HG02852 (cell line): ENCODE measurements at regions not wholly inside any gene's neighbourhood (a gene's known extent, or its start where the extent isn't known, plus 50 kb on each side); places are given as distances from the start of the nearest gene placed in this dataset.
"Not testable (repeated sequence)": the region's sequence is repeated elsewhere in the genome, so short reads cannot be mapped to it uniquely, and the experiment has no call there.

Experiments
- ATAC-seq: cut with Tn5 transposase; IDR thresholded peaks from one replicate; pipeline ENCODE4 v1.9.1; 2021; ENCODE audit warnings: mild to moderate bottlenecking, moderate library complexity; ENCODE audit not compliant: unreplicated experiment

DNA sequence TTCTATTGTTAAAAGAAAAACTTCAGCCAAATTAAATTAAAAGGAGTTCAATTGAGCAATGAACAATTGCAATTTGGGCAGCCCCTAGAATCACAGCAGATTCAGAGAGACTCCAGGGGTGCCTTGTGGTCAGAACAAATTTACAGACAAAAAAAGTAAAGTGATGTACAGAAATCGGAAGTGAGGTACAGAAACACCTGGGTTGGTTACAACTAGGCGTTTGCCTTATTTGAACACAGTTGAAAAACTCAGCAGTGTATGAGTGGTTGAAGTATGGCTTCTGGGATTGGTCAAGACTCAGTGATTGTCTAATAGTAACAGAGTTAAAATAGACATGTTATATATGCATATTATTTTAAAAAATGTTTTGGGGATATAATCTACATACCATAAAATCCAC is 98.5 kb upstream of the ZSWIM2 start:
- ATAC-seq = no peak

DNA sequence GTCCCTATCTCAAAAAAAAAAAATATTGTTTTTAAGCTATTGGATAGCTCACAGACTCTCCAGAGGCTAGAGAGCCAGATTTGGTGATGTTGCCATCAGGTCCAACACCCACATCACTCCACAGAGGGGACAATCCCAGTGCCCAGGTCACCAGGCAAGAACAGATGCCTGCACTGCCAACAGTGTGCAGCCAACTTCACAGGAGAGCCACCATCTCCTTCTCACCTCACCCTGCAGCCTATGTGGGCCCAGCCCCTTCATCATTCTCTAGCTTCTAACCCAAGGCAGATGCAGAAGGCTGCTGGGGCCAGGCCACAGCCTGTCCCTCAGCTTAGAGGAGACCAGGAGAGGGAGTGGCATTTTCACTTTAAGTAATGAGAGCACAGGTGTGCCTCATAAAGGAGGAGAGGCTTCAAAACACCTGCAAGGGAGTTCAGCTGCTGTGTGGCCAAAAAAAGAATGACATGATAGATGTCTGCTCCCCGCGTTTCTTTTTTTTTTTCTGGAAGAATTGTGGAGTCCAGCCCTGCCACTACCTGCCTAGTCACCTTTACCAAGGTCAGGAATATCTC is 98.0 kb upstream of the ZSWIM2 start:
- ATAC-seq = no peak

GRCh38 chr2:186941853-186942252 is 92.9 kb upstream of the ZSWIM2 start:
- no peak for ATAC-seq

DNA sequence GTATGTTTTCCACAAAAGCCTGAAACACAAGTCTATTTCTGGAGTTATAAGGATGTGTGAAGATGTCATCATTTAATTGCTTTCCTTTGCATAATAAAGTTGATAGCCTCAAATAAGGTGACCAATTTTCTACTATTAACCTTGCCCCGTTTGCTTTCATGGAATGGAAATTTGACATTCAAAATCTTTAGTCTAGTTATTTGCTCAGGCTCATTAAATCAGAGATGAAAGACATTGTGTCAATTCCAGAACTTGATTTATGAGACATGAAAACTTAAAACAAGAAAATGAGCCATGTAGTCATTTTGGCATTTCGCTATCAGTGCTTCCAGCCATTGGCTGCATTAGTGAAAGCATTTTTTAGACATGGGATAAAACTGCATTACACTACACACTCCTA is 91.5 kb upstream of the ZSWIM2 start:
- ATAC-seq = no peak

DNA sequence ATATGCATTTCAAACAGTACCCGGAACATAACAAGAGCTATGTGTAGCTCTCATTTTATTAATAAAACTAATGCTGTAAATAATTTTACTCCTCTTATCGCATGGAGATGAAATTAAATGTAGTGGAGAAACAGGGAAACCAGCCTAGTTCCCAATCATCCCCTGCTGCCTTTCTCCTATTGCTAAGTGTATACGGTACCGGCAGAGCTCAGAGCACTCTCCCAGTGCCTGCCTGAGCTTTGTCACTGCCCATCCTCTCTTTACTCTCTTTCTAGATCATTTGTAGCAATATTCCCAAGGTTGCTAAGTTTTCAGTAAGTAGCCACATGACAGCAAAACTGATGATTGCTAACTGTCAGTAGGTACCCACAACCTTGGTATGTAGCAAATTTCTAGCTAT is 85.5 kb upstream of the ZSWIM2 start:
- no peak for ATAC-seq

GRCh38 chr2:186927867-186928191 is 78.9 kb upstream of the ZSWIM2 start:
- ATAC-seq = no peak

DNA sequence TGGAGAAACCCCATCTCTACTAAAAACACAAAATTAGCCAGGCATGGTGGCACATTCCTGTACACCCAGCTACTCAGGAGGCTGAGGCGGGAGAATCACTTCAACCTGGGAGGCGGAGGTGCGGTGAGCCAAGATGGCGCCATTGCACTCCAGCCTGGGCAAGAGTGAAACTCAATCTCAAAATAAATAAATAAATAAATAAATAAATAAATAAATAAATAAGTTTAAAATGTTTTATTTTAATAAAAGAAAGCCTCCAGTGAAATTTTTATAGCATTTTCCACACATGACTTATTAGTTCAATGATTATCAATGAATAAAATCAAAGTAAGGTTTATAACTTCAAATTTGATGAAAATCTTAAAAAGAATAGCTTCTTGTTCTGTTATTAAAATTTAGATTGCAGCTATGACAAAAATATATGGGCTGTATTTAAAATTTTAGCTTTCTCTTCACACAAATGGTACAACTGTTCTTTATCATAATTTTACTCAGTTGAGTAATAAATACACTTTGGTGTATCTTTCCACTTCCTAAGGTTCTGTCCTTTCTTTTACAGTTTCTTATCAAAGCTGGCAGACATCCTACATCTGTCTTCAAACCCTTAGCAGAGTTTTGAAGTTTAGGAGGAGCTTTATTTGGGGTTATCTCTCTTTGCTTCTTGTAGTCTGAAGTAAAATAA is 78.4 kb upstream of the ZSWIM2 start:
- no peak for ATAC-seq

GRCh38 chr2:186925514-186925913 is 76.5 kb upstream of the ZSWIM2 start:
- no peak for ATAC-seq

DNA sequence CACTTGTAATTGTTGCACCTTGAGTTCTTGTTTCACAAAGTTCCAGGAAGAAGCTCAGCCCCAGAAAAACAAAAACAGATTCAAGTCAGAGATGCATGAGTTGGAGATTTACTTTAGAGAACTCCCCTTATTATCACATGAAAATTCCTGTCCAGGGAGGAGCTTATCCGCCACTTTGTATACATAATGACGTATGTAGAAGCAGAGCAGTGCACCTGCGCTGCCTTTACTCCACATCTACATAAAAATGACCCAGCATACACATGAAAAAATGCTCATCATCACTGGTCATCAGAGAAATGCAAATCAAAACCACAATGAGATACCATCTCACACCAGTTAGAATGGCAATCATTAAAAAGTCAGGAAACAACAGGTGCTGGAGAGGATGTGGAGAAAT is 73.3 kb upstream of the ZSWIM2 start:
- ATAC-seq = not testable (repeated sequence)

GRCh38 chr2:186919296-186919695 is 70.3 kb upstream of the ZSWIM2 start:
- ATAC-seq = no peak

DNA sequence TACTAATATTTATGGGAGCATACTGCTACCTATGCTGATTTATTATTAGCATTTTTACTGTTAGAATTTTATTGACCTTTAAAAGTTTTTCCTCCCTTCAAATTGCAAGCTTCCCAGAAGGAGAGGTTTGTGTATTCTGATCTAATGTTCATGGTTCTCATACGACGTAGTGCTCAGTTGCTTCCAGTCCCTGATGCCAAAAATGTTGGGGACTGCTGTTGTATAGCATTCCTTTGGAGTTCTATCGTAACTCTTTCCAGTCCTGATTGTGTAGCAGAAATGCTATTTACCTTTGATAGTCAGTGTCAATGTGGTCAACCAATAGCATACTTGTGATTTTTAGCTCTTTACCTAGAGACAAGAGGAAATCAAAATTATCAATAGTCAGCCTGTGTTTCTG is 69.5 kb upstream of the ZSWIM2 start:
- no peak for ATAC-seq

DNA sequence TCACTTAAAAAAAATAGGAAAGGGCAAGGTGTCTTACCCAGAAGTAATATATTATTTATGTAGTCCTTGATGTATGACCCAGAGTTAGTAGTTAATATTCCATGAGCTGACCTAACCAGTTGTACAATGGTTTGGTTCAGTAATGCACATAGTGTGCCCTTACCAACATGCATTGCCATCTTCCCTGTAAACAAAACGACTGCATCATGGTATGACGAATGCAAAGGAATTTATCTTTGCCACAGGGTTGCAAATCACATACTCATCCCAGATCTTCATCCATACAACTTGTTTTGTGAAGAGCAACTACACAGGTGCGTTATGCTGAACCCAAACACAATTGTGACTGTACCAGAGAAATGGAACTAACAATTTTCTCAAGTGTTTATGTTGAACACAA is 68.9 kb upstream of the ZSWIM2 start:
- no peak for ATAC-seq

DNA sequence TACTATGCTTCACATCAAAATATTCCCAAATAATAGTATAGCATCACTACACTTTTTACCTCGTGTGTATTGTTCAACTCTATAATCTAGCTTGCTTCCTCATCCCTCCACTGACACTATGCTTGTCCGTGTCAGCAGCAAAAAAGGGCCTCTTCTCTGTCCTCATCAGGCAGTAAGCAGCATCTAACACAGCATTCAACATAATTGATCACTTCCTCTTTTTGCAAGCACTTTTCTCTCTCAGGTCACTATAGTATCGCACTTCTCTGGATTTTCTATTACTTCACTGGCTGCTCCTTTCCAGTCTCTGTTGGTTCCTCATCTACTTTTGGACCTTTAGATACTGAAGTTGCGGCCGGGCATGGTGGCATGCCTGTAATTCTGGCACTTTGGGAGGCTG is 64.9 kb upstream of the ZSWIM2 start:
- ATAC-seq = peak; percentile 99

- ATAC-seq = no peak
Observed at GRCh38 chr2:186912979-186913378, 64.0 kb upstream of the ZSWIM2 start.

GRCh38 chr2:186911551-186912085 is 62.6 kb upstream of the ZSWIM2 start:
- ATAC-seq = no peak

GRCh38 chr2:186910996-186911395 is 62.0 kb upstream of the ZSWIM2 start:
- no peak for ATAC-seq

GRCh38 chr2:186909095-186909494 is 60.1 kb upstream of the ZSWIM2 start:
- ATAC-seq = no peak

DNA sequence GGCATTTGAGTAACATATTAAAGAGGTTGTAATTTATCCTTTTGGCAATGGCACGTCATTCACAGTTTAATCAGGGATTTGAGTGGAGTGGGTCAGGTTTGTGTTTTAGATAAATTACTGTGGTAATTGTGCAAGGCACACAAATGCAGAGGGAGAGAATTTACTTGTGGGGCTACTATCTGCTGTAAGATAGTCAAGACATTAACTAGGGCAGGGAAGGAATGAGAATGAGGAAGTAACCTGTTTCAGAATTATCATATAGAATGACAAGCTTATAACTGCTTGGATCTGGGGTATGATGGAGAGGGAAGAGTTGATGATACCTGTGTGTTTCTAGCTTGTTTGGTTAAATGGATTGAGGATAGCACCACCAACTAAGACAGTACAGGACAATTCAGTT is 58.9 kb upstream of the ZSWIM2 start:
- ATAC-seq = no peak

DNA sequence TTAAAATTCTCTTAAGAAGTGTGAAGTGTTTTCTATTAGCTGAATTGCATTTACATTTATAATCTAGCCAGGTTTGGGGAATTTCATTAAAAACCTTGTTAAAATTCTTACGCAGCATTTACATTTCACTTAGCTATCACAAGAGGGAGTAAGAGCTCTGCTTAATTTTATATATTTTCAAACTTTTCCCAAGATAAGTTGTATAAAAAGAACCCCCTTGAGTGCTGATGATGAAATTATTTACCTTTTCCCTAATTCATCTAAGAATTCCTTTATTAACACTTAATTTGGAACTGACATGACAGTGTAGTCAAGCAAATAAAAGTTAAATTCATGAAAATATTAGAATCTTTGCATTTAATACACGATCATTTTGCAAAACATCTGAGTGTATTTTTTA is 54.2 kb upstream of the ZSWIM2 start:
- no peak for ATAC-seq
